Choroid plexus epithelial cell (primary cell): ENCODE measurements at regions not wholly inside any gene's neighbourhood (a gene's known extent, or its start where the extent isn't known, plus 50 kb on each side); places are given as distances from the start of the nearest gene placed in this dataset.

ENCODE experiments used
- DNase-seq: peaks from one replicate; pipeline ENCODE4 v3.0.0-alpha.2; 2010; ENCODE audit warnings: low read depth
- H3K4me3 ChIP-seq: 2 replicates; pipeline ENCODE4 v1.5.1; 2011; ENCODE audit warnings: low read depth, mild to moderate bottlenecking, control low read depth, low read length, moderate library complexity
- TF ChIP-seq, protein P1 (sequence below): conservative IDR thresholded peaks from 2 replicates; pipeline ENCODE4 v1.5.1; 2011; ENCODE audit warnings: low read depth, mild to moderate bottlenecking, control low read depth, inconsistent platforms, low read length, moderate library complexity

GRCh38 chr6:50257322-50257721 lies 207.6 kb upstream of the DEFB112 start:
- H3K4me3 ChIP-seq = no peak overlapping the region
- no peak for DNase-seq
- TF ChIP-seq, protein P1, sequence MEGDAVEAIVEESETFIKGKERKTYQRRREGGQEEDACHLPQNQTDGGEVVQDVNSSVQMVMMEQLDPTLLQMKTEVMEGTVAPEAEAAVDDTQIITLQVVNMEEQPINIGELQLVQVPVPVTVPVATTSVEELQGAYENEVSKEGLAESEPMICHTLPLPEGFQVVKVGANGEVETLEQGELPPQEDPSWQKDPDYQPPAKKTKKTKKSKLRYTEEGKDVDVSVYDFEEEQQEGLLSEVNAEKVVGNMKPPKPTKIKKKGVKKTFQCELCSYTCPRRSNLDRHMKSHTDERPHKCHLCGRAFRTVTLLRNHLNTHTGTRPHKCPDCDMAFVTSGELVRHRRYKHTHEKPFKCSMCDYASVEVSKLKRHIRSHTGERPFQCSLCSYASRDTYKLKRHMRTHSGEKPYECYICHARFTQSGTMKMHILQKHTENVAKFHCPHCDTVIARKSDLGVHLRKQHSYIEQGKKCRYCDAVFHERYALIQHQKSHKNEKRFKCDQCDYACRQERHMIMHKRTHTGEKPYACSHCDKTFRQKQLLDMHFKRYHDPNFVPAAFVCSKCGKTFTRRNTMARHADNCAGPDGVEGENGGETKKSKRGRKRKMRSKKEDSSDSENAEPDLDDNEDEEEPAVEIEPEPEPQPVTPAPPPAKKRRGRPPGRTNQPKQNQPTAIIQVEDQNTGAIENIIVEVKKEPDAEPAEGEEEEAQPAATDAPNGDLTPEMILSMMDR = no peak

DNA sequence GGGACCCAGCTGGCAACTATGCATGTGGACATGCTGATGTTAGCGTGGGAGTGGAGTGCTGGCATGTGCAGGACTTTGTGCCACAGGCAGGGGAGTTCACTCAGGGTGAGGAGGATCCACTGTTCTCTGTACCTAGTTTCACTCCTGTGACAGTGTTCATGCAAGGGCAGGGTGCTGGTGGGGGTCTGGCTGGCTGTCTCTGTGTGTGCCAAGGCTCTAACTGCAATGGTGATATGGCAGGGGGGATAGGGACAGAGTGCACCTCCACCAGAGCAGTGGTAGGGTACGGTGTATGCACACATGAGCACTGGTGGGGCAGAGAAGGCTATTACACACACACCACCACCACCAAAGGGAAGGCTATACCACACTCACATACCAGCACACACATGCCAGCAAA lies 210.2 kb upstream of the DEFB112 start:
- no peak for DNase-seq
- TF ChIP-seq, protein P1 = no peak
- no peak overlapping the region for H3K4me3 ChIP-seq

- DNase-seq = no peak
Measured at GRCh38 chr6:50264995-50265571, 215.4 kb upstream of the DEFB112 start.

GRCh38 chr6:50270415-50270814 lies 220.7 kb upstream of the DEFB112 start:
- H3K4me3 ChIP-seq = no peak overlapping the region
- no peak for DNase-seq
- TF ChIP-seq, protein P1 = no peak

More at GRCh38 chr6:50264995-50265571, 215.4 kb upstream of the DEFB112 start:
- H3K4me3 ChIP-seq = no peak overlapping the region
- TF ChIP-seq, protein P1 = no peak

GRCh38 chr6:50271266-50271665 lies 221.5 kb upstream of the DEFB112 start:
- TF ChIP-seq, protein P1 = no peak
- no peak overlapping the region for H3K4me3 ChIP-seq
- DNase-seq = no peak

DNA sequence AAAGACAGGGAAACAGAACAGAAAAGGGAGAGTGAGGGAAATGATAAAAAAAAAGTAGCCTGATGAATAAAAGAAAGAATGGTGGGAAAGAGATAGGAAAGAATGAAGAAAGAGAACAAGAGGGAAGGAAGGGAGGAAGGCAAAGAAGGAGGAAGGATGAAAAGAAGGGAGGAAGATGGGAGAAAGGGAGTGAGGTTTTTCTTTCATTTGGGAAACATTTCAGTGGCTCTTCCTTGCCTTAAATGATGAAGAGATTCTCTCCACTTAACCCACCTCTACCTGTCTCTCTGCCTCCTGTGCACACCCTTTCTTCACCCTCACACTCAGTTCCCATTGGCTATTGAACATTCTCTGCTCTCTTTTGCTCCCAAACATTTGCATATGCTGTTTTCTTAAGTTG lies 222.1 kb upstream of the DEFB112 start:
- TF ChIP-seq, protein P1 = no peak
- DNase-seq = no peak
- H3K4me3 ChIP-seq = no peak overlapping the region

GRCh38 chr6:50272611-50273010 lies 222.9 kb upstream of the DEFB112 start:
- TF ChIP-seq, protein P1 = no peak
- H3K4me3 ChIP-seq = no peak overlapping the region
- no peak for DNase-seq
